Fibroblast of lung (primary cell): ENCODE measurements at regions not wholly inside any gene's neighbourhood (a gene's known extent, or its start where the extent isn't known, plus 50 kb on each side); places are given as distances from the start of the nearest gene placed in this dataset.
"Not testable (repeated sequence)": the region's sequence is repeated elsewhere in the genome, so short reads cannot be mapped to it uniquely, and the experiment has no call there.

Source experiments
- DNase-seq, 2 donors: peaks; one replicate each; pipeline versions ENCODE4 v3.0.0 to v3.0.0-alpha.2; 2010; ENCODE audit warnings: low read depth in 2 of 2
- H2AFZ ChIP-seq: 2 replicates; pipeline ENCODE4 v1.5.1; 2012; ENCODE audit warnings: low read length, control low read depth, inconsistent platforms
- H3K27ac ChIP-seq: 2 replicates; pipeline ENCODE4 v1.5.1; 2011; ENCODE audit warnings: low read length, control low read depth; ENCODE audit not compliant: insufficient read depth
- H3K27me3 ChIP-seq: 2 replicates; pipeline ENCODE4 v1.5.1; 2011; ENCODE audit warnings: mild to moderate bottlenecking, low read length; ENCODE audit not compliant: control insufficient read depth, insufficient read depth
- H3K36me3 ChIP-seq: 2 replicates; pipeline ENCODE4 v1.5.1; 2011; ENCODE audit warnings: low read length; ENCODE audit not compliant: control insufficient read depth, insufficient read depth
- H3K4me1 ChIP-seq: 2 replicates; pipeline ENCODE4 v1.5.1; 2011; ENCODE audit warnings: low read length; ENCODE audit not compliant: control insufficient read depth, insufficient read depth; ENCODE audit errors: extremely low read depth
- H3K4me2 ChIP-seq: 2 replicates; pipeline ENCODE4 v1.5.1; 2011; ENCODE audit warnings: low read length, control low read depth; ENCODE audit not compliant: insufficient read depth; ENCODE audit errors: extremely low read depth
- H3K4me3 ChIP-seq, 4 experiments: fragments of 200-600 bp in 1 of 4; sonication (generic) in 1 of 4; replicated peaks in 1 of 4; 2 replicates each; pipeline ENCODE4 v1.5.1; 2011 to 2016; ENCODE audit warnings: low read length in 4 of 4, low read depth in 3 of 4, mild to moderate bottlenecking in 3 of 4, control low read depth in 2 of 4, inconsistent platforms in 1 of 4, mixed read lengths in 1 of 4; ENCODE audit not compliant: insufficient read depth in 1 of 4; ENCODE audit errors: control extremely low read depth in 1 of 4
- H3K79me2 ChIP-seq: 2 replicates; pipeline ENCODE4 v1.5.1; 2012; ENCODE audit warnings: mild to moderate bottlenecking, low read length, inconsistent platforms; ENCODE audit not compliant: control insufficient read depth, insufficient read depth
- H3K9ac ChIP-seq: 2 replicates; pipeline ENCODE4 v1.5.1; 2011; ENCODE audit warnings: mild to moderate bottlenecking, low read length, control low read depth; ENCODE audit not compliant: insufficient read depth
- H3K9me3 ChIP-seq: 2 replicates; pipeline ENCODE4 v1.5.1; 2012; ENCODE audit warnings: low read depth, low read length; ENCODE audit not compliant: control insufficient read depth, insufficient read depth
- H4K20me1 ChIP-seq: 2 replicates; pipeline ENCODE4 v1.5.1; 2011; ENCODE audit warnings: low read length; ENCODE audit not compliant: control insufficient read depth, insufficient read depth; ENCODE audit errors: extremely low read depth
- CTCF ChIP-seq, 2 donors: IDR thresholded peaks in 1 of 2; conservative IDR thresholded peaks in 1 of 2; 1 replicate in 1 of 2; 2 replicates in 1 of 2; pipeline ENCODE4 v1.5.1; 2011 to 2012; ENCODE audit warnings: low read length in 2 of 2, control low read depth in 1 of 2, inconsistent platforms in 1 of 2, low read depth in 1 of 2, mild to moderate bottlenecking in 1 of 2
- EZH2 ChIP-seq: IDR thresholded peaks from 2 replicates; pipeline ENCODE4 v1.5.1; 2012; ENCODE audit warnings: low read length, control low read depth, mild to moderate bottlenecking; ENCODE audit errors: missing control alignments

GRCh38 chr2:192390401-192390800, 195.7 kb upstream of the TMEFF2 start:
- Histone ChIP-seq H3K9ac (no peak overlapping the region), H3K79me2 (no peaks in the 10 kb centered on the region), H3K36me3 (no peaks in the 10 kb centered on the region), H3K4me3 (no peak overlapping the region), H3K4me2 (no peak overlapping the region), H2AFZ (no peak overlapping the region), H3K9me3 (no peaks in the 10 kb centered on the region), H4K20me1 (no peaks in the 10 kb centered on the region), H3K27me3 (no peaks in the 10 kb centered on the region), H3K4me1 (no peaks in the 10 kb centered on the region), H3K27ac (no peak overlapping the region)
- DNase-seq, result no peak
- TF ChIP-seq EZH2 (no peak), CTCF (conservative IDR thresholded peaks at IDR 0.05 in 1 of 2, IDR thresholded peaks at IDR 0.05 in 1 of 2; ENCODE audit: low read depth in 1 of 2, low read length in 2 of 2) (no peak)

DNA sequence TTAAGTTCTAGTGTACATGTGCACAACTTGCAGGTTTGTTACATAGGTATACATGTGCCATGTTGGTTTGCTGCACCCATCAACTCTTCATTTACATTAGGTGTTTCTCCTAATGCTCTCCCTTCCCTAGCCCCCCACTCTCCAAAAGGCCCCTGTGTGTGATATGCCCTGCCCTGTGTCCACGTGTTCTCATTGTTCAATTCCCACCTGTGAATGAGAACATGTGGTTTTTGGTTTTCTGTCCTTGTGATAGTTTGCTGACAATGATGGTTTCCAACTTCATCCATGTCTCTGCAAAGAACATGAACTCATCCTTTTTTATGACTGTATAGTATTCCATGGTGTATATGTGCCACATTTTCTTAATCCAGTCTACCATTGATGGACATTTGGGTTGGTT, 189.5 kb upstream of the TMEFF2 start:
- H3K79me2 ChIP-seq, H3K9me3 ChIP-seq, H3K9ac ChIP-seq, H3K36me3 ChIP-seq, H3K4me1 ChIP-seq, H3K27me3 ChIP-seq, H3K4me2 ChIP-seq, H2AFZ ChIP-seq, H3K27ac ChIP-seq, H3K4me3 ChIP-seq, H4K20me1 ChIP-seq, DNase-seq: not testable (repeated sequence)

DNA sequence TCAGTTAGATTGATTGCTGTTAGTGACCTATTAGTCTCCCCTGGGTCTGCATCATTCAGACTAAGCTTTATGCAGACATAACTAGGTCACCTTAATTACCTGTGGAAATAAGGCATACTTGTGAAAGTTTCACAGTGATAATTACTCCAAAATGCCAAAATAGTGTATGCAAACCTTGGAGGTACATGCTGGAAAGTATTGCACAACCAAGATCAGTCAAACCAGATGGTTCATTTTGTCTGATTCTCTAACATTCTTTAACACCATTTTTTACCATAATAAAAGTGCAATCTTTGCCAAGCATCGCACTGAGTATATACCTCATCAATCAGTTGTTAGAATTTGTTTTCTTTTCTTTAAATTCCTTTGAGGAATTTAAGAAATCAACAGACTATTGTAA, 186.3 kb upstream of the TMEFF2 start:
- no peaks in the 10 kb centered on the region for H3K27me3 ChIP-seq
- TF ChIP-seq EZH2, result no peak
- no peak for TF ChIP-seq CTCF (conservative IDR thresholded peaks at IDR 0.05 in 1 of 2, IDR thresholded peaks at IDR 0.05 in 1 of 2; ENCODE audit: low read depth in 1 of 2, low read length in 2 of 2)
- H4K20me1 ChIP-seq, result no peaks in the 10 kb centered on the region
- no peaks in the 10 kb centered on the region for H3K4me1 ChIP-seq
- no peak overlapping the region for H3K27ac ChIP-seq
- no peak overlapping the region for H3K4me3 ChIP-seq
- no peak overlapping the region for H3K9ac ChIP-seq
- no peaks in the 10 kb centered on the region for H3K36me3 ChIP-seq
- no peak overlapping the region for H2AFZ ChIP-seq
- peak in 1 of 2 donors; percentile 6 for DNase-seq
- no peak overlapping the region for H3K4me2 ChIP-seq
- no peaks in the 10 kb centered on the region for H3K79me2 ChIP-seq
- H3K9me3 ChIP-seq, result no peaks in the 10 kb centered on the region

DNA sequence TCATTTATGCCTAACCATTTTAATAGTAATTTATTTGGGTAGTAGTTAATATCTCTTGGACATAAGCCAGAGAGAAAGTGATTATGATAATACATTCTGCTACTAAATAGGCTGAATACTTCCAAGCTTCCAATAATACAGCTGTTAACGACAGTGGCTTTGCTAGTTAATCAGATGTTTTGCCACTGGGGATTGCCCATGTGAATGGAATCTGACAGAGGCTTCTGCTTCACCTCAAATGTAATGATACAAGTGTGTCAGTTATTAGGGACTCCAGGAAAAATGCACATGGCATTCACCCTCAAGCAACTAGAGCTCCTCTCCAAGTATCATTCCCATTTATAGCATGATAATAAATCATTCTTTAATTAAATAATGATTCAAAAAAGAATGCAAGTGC, 185.0 kb upstream of the TMEFF2 start:
- H2AFZ ChIP-seq, result no peak overlapping the region
- no peak overlapping the region for H3K4me2 ChIP-seq
- TF ChIP-seq CTCF (conservative IDR thresholded peaks at IDR 0.05 in 1 of 2, IDR thresholded peaks at IDR 0.05 in 1 of 2; ENCODE audit: low read depth in 1 of 2, low read length in 2 of 2) (no peak), EZH2 (no peak)
- no peaks in the 10 kb centered on the region for H3K36me3 ChIP-seq
- no peak overlapping the region for H3K27ac ChIP-seq
- H3K9me3 ChIP-seq, result no peaks in the 10 kb centered on the region
- no peak overlapping the region for H3K4me3 ChIP-seq
- H3K4me1 ChIP-seq, result no peaks in the 10 kb centered on the region
- H3K79me2 ChIP-seq, result no peaks in the 10 kb centered on the region
- H3K9ac ChIP-seq, result no peak overlapping the region
- no peak for DNase-seq
- H3K27me3 ChIP-seq, result no peaks in the 10 kb centered on the region
- no peaks in the 10 kb centered on the region for H4K20me1 ChIP-seq
